GM12865 (cell line): ENCODE measurements at regions not wholly inside any gene's neighbourhood (a gene's known extent, or its start where the extent isn't known, plus 50 kb on each side); places are given as distances from the start of the nearest gene placed in this dataset.

Source experiments
- DNase-seq: peaks from one replicate; pipeline ENCODE4 v3.0.0; 2010; ENCODE audit warnings: low read depth
- H3K4me3 ChIP-seq: 2 replicates; pipeline ENCODE4 v1.5.1; 2011; ENCODE audit warnings: mild to moderate bottlenecking, low read depth, low read length, control low read depth
- TF ChIP-seq, protein P1 (sequence below): IDR thresholded peaks from 2 replicates; pipeline ENCODE4 v1.5.1; 2011; ENCODE audit warnings: low read length, control low read depth, low read depth, inconsistent platforms; ENCODE audit not compliant: insufficient read depth; ENCODE audit errors: missing control alignments

- no peak overlapping the region for H3K4me3 ChIP-seq
- no peak for DNase-seq
- TF ChIP-seq, protein P1, sequence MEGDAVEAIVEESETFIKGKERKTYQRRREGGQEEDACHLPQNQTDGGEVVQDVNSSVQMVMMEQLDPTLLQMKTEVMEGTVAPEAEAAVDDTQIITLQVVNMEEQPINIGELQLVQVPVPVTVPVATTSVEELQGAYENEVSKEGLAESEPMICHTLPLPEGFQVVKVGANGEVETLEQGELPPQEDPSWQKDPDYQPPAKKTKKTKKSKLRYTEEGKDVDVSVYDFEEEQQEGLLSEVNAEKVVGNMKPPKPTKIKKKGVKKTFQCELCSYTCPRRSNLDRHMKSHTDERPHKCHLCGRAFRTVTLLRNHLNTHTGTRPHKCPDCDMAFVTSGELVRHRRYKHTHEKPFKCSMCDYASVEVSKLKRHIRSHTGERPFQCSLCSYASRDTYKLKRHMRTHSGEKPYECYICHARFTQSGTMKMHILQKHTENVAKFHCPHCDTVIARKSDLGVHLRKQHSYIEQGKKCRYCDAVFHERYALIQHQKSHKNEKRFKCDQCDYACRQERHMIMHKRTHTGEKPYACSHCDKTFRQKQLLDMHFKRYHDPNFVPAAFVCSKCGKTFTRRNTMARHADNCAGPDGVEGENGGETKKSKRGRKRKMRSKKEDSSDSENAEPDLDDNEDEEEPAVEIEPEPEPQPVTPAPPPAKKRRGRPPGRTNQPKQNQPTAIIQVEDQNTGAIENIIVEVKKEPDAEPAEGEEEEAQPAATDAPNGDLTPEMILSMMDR, result no peak
Measured at GRCh38 chr4:148730082-148730640, 287.9 kb upstream of the NR3C2 start.

DNA sequence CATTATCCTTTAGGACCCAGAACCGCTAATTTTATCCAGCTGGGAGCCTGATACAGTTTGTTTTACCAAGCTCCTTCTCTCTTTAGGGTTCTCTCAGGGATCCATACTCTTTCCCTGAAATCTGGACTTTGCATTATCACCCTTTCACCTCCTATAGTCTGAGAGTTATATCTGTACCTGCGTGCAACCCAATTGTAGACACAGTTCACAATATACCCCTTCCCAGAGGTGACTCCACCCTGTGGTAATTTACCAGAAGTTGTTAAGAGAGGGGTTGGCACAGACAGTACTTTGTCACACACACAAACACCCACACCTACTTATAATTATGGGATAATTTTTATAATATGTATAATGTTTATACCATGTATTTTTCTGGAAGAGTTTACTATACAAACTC is 275.8 kb upstream of the NR3C2 start:
- no peak for DNase-seq
- no peak overlapping the region for H3K4me3 ChIP-seq
- TF ChIP-seq, protein P1, result no peak

DNA sequence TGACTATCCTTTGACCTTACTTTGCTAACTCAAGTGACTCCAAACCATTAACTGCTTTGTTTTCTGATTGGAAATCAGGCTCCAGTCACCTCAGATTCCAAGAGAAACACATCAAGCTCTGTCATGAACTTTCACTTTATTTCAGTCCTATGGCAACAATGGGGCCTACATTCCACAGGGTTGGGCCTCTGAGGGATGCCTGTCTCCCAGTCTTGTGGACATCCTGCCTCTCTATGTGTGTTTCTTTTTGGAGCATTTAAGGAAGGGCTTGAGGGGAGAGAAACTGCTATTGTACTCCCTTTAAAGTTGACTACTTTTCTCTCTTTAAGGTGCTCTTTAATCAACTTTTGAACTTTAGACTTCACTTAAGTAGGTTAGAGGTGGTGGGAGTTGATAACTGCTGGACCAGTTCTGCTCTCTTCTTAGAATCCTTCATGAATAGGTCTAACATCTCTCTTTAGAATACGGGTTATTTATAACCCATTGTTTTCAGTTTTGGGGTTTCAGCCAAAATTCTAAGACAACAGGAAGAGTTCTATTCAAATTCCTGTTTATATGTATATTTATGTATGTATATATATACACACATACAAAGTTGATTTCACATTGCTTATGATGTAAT is 274.3 kb upstream of the NR3C2 start:
- TF ChIP-seq, protein P1, result no peak
- DNase-seq, result no peak
- H3K4me3 ChIP-seq, result no peak overlapping the region

GRCh38 chr4:148704291-148704690 is 262.1 kb upstream of the NR3C2 start:
- DNase-seq, result no peak
- TF ChIP-seq, protein P1, result no peak
- H3K4me3 ChIP-seq, result no peak overlapping the region

- no peak for DNase-seq
- TF ChIP-seq, protein P1, result no peak
- H3K4me3 ChIP-seq, result no peak overlapping the region
Measured at GRCh38 chr4:148694702-148695101, 252.5 kb upstream of the NR3C2 start.

DNA sequence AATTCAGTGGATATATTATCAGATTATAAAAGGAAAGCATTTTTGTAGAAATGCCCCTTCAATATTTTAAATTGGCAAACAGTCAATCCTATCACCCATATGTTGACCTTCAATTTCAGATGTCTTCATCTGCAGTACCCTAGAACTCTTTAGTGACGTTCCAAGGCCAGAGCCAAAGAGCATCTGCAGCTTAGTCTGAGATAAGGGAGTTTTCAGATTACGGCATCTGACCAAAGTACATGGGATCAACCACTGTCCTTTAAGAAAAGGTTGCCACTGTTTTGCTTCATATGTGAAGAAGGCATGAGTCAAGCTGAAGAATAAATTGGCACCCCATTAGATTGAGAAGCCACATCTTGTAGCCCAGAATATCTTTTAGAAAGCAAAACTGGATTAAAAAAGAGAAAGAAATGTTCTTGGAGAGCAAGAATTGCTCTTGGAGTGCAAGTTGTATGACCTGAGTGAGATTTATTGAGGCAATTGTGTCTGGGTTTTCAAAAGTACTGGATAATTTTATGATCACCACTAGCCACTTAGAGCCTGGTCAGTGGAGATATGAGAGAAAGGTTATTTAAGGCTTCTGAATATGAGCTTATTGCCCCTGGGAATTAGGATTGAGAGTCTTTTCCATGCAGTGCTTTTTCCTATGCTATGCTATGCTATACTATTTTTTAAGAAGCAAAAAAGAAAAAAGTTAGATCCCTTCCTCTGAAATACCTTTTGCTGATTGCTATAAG is 251.9 kb upstream of the NR3C2 start:
- TF ChIP-seq, protein P1, result no peak
- H3K4me3 ChIP-seq, result no peak overlapping the region
- no peak for DNase-seq
